ENCODE measurements at regions not wholly inside any gene's neighbourhood (a gene's known extent, or its start where the extent isn't known, plus 50 kb on each side); places are given as distances from the start of the nearest gene placed in this dataset.

- TF ChIP-seq, protein P1, sequence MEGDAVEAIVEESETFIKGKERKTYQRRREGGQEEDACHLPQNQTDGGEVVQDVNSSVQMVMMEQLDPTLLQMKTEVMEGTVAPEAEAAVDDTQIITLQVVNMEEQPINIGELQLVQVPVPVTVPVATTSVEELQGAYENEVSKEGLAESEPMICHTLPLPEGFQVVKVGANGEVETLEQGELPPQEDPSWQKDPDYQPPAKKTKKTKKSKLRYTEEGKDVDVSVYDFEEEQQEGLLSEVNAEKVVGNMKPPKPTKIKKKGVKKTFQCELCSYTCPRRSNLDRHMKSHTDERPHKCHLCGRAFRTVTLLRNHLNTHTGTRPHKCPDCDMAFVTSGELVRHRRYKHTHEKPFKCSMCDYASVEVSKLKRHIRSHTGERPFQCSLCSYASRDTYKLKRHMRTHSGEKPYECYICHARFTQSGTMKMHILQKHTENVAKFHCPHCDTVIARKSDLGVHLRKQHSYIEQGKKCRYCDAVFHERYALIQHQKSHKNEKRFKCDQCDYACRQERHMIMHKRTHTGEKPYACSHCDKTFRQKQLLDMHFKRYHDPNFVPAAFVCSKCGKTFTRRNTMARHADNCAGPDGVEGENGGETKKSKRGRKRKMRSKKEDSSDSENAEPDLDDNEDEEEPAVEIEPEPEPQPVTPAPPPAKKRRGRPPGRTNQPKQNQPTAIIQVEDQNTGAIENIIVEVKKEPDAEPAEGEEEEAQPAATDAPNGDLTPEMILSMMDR (IDR thresholded peaks at IDR 0.05) = no peak
Observed at GRCh38 chr11:42521994-42522393, 789.8 kb upstream of the API5 start.

- TF ChIP-seq, protein P1 (IDR thresholded peaks at IDR 0.05) = peak; percentile 73
Observed at GRCh38 chr11:42524534-42525227, 787.1 kb upstream of the API5 start.

DNA sequence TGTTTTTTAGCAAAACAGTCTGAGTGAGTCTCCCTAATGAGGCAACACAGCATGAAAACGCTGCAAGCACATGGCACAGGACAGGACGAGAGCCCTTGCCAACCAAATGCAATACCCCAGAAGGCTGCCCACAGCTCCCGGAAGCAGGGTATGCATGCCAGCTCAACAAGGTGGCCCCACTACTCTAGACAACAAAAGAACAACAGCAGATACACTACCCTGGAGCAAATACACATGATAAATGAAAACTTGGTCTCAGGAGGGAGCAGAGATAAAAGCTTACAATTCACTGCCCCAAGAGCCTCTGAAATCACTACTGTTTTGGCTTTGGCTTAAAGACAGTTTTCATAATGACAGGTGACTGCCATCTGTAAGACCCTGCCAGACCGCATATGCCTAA is 785.4 kb upstream of the API5 start:
- TF ChIP-seq, protein P1 (IDR thresholded peaks at IDR 0.05) = no peak

DNA sequence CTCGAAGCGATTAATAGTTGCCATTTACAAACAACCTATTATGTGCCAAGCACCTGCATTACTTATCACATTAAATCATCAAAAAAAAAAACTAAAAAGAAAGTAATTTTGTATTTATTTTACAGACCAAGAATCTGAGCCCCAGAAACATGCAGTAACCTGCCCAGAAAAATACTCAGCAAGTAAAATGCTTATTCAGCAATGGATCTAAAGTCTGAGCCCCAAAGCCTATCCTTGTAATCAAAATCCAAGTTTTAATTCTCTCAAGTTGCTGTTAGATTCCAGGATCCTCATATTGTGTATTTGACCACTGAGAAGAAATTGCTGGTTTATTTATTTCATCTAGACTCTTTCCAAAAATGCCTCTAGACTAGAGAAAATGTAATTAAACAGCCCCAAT is 783.3 kb upstream of the API5 start:
- TF ChIP-seq, protein P1 (IDR thresholded peaks at IDR 0.05) = no peak

GRCh38 chr11:42528911-42529310 is 782.9 kb upstream of the API5 start:
- TF ChIP-seq, protein P1 (IDR thresholded peaks at IDR 0.05) = no peak

DNA sequence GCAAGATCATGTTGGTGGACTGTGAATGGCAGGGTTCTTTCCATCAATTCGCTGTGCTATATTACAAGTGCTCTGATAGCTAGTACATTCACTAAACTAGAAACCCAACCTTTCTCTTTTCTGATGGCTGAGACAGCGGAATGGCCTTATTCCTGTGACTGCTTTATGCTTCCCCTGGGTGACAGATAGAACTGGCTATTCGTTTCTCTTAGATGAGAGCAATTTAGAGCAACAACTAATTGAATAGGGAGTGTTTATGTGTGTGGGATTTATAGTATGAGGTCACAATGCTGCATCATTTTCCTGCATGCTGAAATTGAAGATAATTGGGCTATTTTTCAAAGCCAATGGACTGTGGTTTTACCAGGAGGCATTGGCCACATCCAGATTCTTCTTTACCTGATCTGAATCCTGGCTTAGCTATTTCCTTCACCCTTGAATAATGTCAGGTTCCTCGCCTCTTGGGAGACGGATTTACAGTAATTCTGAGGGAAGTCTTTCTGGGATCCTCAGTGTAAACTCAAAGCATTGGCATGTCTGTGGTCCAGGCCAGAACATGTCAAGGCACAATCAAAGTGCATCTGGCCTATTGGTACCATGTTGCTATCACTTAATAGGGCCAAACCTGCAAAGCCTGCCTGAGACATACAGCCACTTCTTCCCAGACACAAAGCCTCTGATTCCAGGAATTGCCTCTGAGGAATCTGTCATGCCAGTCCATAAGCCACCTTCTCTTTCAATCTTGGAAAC is 775.0 kb upstream of the API5 start:
- TF ChIP-seq, protein P1 (IDR thresholded peaks at IDR 0.05) = no peak

GRCh38 chr11:42542336-42542735 is 769.5 kb upstream of the API5 start:
- TF ChIP-seq, protein P1 (IDR thresholded peaks at IDR 0.05) = no peak

Data from LNCAP (cell line).